Chondrocyte (in vitro differentiated cells): ENCODE measurements at regions not wholly inside any gene's neighbourhood (a gene's known extent, or its start where the extent isn't known, plus 50 kb on each side); places are given as distances from the start of the nearest gene placed in this dataset.

Experiments
- DNase-seq: peaks from one replicate; pipeline ENCODE4 v3.0.0; 2021; ENCODE audit warnings: mixed read lengths, low spot score
- H3K27ac Mint-ChIP-seq: one replicate; pipeline ENCODE4 v1.8.0; 2021; ENCODE audit warnings: mild to moderate bottlenecking, moderate library complexity, mixed read lengths; ENCODE audit not compliant: unreplicated experiment
- H3K27me3 Mint-ChIP-seq: 2 replicates; pipeline ENCODE4 v1.8.0; 2021; ENCODE audit warnings: low read depth, mixed read lengths
- H3K36me3 Mint-ChIP-seq: 2 replicates; pipeline ENCODE4 v1.8.0; 2021; ENCODE audit warnings: low read depth, mixed read lengths
- H3K4me1 Mint-ChIP-seq: 2 replicates; pipeline ENCODE4 v1.8.0; 2021; ENCODE audit warnings: low read depth, mild to moderate bottlenecking, mixed read lengths
- H3K4me3 Mint-ChIP-seq: one replicate; pipeline ENCODE4 v1.8.0; 2021; ENCODE audit warnings: mild to moderate bottlenecking, moderate library complexity, mixed read lengths; ENCODE audit not compliant: unreplicated experiment
- H3K9me3 Mint-ChIP-seq: 2 replicates; pipeline ENCODE4 v1.8.0; 2021; ENCODE audit warnings: low read depth, mixed read lengths
- TF ChIP-seq, protein P1 (sequence below): fragments of 200-600 bp; sonication (generic); IDR thresholded peaks from 2 replicates; pipeline ENCODE4 v1.5.0; 2021; ENCODE audit warnings: antibody characterized with exemption, mild to moderate bottlenecking, moderate library complexity

DNA sequence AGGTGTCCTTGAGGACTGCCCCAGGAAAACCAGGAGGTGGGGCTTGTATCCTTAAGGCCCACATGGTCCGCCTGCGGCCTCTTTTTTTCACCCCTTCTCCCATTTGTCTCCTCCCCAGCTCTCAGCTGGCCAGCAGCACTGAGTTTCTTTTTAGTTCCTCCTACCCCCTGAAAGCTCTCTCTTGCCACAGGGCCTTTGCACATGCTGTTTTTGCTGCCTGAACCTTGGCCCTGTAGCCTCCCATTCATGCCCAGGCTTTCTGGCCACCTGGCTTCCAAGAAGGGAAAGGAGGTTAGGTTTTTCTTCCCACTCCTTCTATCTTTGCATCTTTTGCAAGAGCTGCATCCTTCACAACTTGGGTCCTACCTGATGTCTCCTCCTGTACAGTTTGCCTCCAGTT lies 358.1 kb downstream of the VRK1 start:
- no peak overlapping the region for H3K4me3 Mint-ChIP-seq
- H3K27ac Mint-ChIP-seq = no peak overlapping the region
- no peaks in the 10 kb centered on the region for H3K36me3 Mint-ChIP-seq
- H3K27me3 Mint-ChIP-seq = peaks cover 17% of the 10 kb centered on the region
- H3K9me3 Mint-ChIP-seq = peaks cover 9% of the 10 kb centered on the region
- DNase-seq = no peak
- TF ChIP-seq, protein P1, sequence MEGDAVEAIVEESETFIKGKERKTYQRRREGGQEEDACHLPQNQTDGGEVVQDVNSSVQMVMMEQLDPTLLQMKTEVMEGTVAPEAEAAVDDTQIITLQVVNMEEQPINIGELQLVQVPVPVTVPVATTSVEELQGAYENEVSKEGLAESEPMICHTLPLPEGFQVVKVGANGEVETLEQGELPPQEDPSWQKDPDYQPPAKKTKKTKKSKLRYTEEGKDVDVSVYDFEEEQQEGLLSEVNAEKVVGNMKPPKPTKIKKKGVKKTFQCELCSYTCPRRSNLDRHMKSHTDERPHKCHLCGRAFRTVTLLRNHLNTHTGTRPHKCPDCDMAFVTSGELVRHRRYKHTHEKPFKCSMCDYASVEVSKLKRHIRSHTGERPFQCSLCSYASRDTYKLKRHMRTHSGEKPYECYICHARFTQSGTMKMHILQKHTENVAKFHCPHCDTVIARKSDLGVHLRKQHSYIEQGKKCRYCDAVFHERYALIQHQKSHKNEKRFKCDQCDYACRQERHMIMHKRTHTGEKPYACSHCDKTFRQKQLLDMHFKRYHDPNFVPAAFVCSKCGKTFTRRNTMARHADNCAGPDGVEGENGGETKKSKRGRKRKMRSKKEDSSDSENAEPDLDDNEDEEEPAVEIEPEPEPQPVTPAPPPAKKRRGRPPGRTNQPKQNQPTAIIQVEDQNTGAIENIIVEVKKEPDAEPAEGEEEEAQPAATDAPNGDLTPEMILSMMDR = no peak
- H3K4me1 Mint-ChIP-seq = no peaks in the 10 kb centered on the region

DNA sequence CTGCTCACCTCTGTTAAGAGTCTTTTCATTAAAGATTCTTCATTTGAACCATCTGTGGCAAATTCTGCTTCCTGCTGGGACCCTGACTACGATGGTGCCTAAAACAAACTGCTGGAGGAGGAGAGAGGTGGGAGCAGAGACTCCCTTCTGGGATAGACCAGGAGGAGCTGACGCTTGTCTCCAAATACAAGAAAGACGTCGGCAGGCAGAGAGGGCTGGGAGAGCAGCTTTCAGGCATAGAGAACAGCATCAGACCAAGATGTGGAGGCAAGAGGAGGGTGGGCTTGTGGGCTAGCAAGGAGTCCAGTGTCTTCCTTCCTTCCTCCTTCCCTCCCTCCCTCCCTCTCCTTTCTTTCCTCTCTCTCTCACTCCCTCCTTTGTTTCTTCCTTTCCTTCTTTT lies 358.6 kb downstream of the VRK1 start:
- TF ChIP-seq, protein P1 = no peak
- H3K4me1 Mint-ChIP-seq = no peaks in the 10 kb centered on the region
- no peak overlapping the region for H3K4me3 Mint-ChIP-seq
- H3K27me3 Mint-ChIP-seq = peaks cover 17% of the 10 kb centered on the region
- DNase-seq = no peak
- no peak overlapping the region for H3K27ac Mint-ChIP-seq
- H3K36me3 Mint-ChIP-seq = no peaks in the 10 kb centered on the region
- peaks cover 9% of the 10 kb centered on the region for H3K9me3 Mint-ChIP-seq

DNA sequence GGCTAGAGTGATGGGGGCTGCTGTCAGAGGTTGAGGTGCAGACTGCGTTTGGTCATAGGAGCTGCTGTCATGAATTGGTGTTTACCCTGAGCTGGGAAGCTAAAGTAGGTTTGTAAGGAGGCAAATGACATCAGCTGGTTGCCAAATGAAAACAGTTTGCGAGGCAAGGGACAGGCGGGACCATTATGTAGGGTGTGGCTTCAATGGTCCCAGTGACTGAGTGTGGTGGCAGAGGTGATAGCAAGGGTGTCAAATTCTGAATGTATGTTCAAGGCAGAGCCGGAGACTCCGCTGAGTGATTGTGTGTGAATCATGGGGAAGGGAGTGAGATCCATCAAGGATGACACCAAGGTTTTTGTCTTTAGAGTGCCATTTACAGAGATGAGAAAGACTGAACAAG lies 359.5 kb downstream of the VRK1 start:
- H3K27me3 Mint-ChIP-seq = peaks cover 17% of the 10 kb centered on the region
- H3K4me1 Mint-ChIP-seq = no peaks in the 10 kb centered on the region
- peaks cover 9% of the 10 kb centered on the region for H3K9me3 Mint-ChIP-seq
- TF ChIP-seq, protein P1 = no peak
- H3K4me3 Mint-ChIP-seq = no peak overlapping the region
- H3K36me3 Mint-ChIP-seq = no peaks in the 10 kb centered on the region
- H3K27ac Mint-ChIP-seq = no peak overlapping the region
- DNase-seq = no peak

DNA sequence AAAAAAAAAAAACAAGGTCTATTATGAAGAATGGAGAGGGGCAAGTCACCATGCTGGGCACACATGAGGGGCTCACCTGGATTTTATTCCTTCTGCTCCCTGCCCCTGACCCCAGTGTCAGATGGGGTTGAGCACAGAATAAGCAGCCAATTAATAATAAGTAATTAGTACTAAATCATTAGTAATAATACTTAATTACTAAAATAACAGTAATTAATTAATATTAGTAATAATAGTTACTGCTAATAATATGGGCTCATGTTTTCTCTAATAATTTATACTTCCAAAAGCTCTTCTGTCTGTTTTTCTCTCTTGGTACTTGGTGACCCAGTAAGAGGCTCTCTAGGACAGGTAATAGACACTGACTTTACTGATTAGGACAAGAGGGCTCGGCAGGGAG lies 360.9 kb downstream of the VRK1 start:
- no peak for DNase-seq
- Mint-ChIP-seq H3K9me3 (peaks cover 9% of the 10 kb centered on the region), H3K36me3 (no peaks in the 10 kb centered on the region), H3K4me3 (no peak overlapping the region), H3K4me1 (no peaks in the 10 kb centered on the region), H3K27ac (no peak overlapping the region), H3K27me3 (peaks cover 17% of the 10 kb centered on the region)
- TF ChIP-seq, protein P1 = no peak

DNA sequence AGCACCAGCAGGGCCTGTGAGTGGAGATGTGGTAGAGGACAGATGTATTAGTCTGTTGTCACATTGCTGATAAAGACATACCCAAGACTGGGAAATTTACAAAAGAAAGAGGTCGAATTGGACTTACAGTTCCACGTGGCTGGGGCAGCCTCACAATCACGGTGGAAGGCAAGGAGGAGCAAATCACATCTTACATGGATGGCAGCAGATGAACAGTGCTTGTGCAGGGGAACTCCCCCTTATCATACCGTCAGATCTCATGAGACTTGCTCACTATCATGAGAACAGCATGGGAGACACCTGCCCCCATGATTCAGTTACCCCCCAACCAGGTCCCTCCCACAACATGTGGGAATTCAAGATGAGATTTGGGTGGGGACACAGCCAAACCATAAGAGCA lies 361.9 kb downstream of the VRK1 start:
- Mint-ChIP-seq H3K27ac (no peak overlapping the region), H3K36me3 (no peaks in the 10 kb centered on the region), H3K9me3 (peaks cover 9% of the 10 kb centered on the region), H3K4me3 (no peak overlapping the region), H3K4me1 (no peaks in the 10 kb centered on the region), H3K27me3 (peaks cover 17% of the 10 kb centered on the region)
- no peak for DNase-seq
- TF ChIP-seq, protein P1 = no peak
